NCI-H1694 (cell line): ENCODE measurements at regions not wholly inside any gene's neighbourhood (a gene's known extent, or its start where the extent isn't known, plus 50 kb on each side); places are given as distances from the start of the nearest gene placed in this dataset.

ENCODE experiments used
- DNase-seq: peaks from one replicate; lab custom pipeline; 2025; lab: John Stamatoyannopoulos, UW

GRCh38 chr7:32264702-32265284, 194.6 kb upstream of the PDE1C start:
- DNase-seq: no peak

DNA sequence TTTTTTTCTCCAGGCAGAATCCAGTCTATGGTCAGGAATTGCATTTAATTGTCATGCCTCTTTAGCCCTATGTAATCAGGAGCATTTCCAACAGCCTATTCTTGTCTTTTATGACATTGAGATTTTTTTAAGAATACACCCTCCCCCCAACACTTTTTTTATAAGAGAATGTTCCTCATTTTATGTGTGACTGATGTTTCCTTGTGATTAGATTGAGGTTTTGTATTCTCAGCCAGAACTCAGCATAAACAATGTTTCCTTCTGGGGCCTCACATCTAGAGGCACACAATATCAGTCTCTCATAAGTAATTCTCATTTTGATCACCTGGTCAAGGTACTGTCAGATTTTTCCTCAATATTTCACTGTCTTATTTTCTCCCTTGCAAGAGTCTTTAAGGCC, 193.4 kb upstream of the PDE1C start:
- no peak for DNase-seq

DNA sequence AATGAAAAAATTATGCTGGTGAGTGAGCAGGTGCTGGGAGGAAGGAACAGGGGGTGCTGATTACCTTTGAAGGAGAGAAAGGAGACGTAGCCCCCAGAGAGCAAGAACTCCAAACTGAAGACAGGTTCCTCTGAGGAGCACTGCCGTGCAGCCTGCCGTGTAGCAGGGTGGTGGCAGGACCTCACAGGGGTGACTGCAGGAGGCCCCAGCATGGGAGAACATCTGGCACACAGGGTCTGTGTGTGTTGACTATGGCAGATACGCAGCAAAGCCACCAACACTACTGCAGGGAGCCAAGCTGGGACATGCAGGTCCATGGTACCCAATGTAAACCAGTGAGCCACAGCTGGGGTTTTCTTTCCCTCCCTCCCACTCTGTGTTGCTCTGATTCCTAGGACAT, 192.1 kb upstream of the PDE1C start:
- DNase-seq: no peak

DNA sequence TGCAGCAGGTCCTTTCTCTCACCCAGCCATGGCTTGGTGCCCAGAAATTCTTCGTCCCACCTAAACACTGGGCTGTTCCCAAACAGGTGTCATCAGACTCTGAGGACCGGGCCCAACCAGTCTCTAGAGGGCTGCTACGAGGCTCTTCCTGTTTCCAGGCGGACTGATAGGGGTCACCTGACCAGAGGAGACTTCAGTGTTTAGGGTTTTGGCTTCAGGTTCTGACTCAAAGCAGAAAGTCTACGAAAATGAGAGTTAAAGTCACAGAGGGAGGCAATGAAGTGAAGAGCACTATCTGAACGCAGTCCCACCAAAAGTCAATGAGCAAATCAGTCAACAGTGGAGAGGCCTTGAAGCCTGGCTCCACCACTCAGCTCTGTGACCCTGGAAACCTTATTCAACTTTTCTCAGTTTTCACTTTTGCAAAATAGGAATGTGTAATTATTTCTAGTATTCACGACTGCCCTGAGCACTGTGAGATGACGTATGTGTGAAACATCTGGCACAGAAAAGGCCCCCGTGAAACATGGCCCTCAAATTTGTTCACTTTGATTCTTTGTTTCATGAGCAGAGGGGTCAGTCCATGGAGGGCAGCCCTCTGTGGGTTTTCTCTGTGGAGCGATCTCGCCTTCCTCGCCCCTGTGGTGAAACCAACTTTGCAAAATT, 189.9 kb upstream of the PDE1C start:
- DNase-seq: no peak

- DNase-seq: no peak
These were observed 188.1 kb upstream of the PDE1C start for GRCh38 chr7:32258265-32258664.

DNA sequence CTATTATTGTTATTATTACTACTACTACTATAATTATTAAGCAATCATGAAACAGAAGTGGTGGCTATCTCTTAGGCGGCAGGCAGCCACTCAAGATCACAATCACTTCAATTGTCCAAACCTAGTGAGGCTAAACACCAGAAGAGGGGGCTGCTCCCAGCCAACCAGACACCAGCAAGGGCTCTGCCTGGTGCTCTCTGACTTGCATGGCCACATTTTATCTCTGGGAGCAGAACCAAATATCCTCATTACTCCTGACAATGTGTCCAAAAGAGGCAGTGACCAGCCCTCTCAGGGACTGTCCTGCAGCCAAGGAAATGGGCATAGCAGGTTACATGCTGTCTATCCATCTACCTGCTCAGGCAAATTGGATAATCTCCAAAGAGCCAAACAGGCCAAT, 187.4 kb upstream of the PDE1C start:
- no peak for DNase-seq

- DNase-seq: no peak
These were observed 186.6 kb upstream of the PDE1C start for GRCh38 chr7:32256811-32257210.

- no peak for DNase-seq
These were observed 186.2 kb upstream of the PDE1C start for GRCh38 chr7:32256376-32256775.

GRCh38 chr7:32255036-32255435, 184.8 kb upstream of the PDE1C start:
- no peak for DNase-seq

GRCh38 chr7:32253299-32253698, 183.1 kb upstream of the PDE1C start:
- DNase-seq: no peak

DNA sequence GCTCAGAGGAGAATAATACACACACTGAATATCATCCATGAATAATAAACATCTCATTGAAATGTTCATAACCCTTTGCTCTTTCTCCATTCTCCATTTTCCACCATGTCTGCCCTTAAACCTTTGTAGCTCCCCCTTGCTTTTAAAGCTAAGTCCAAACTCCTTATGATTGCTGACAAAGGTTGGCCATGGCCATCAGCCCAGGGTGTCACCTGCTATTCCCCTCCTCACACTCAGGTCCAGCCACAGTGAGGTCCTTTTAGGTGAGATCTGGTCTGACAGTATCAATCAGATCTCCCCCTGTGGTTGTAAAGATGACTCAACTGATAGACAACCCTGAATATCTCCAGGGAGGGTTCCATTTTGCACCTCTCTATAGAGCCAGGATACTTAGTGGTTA, 181.5 kb upstream of the PDE1C start:
- no peak for DNase-seq

DNA sequence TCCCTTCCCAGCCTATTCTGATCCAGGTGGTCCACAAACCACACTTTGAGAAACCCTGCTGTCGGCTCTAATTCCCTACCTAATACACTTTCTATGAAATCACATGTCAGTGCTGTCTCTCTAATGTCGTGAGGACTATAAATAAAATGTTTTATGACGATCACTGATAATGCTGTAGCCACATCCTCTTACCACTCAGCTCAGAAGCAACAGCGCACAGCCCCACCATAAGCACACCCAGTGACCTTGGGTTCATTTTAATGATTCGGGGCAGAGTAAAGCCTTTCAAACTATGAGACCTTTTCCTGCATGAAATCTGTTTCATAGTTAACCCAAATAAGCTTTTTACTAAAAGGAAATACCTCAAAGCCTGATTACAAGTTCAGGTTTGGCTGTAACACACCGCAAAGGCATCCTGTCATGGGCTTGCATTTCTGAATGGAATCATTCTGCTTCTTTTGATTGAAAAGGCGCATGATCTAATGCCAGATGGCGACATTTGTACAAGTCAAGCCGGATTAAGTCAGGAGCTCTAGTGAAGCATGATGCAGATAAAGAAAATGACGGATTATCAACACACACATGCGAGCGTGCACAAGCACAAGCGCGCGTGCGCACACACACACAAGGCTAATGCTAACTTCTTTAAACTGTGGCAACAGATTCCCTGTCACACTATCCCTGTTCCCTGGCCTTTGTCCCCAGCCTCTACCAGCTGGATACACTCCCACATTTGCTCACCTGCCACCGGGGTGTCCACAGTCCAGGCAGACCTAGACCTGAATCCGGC, 180.5 kb upstream of the PDE1C start:
- peak; percentile 86 for DNase-seq

DNA sequence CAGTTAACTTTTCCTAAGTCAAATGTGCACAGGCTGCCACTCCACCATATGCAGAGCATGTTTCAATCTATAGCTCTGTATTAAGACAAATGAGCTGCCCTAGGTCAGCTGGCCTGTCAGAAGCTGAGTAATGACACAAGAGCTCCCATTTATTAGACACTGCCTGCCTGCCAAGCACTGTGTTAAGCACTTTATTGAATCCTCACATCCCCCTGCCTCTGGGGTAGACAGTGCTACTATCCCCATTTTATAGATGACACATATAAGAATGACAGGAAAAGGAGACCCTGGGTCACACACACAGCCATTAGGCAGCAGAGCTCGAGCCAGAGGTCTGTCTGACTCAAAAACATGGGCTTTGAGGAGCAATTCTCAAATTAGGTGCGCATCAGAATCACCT, 179.8 kb upstream of the PDE1C start:
- peak; percentile 69 for DNase-seq

DNA sequence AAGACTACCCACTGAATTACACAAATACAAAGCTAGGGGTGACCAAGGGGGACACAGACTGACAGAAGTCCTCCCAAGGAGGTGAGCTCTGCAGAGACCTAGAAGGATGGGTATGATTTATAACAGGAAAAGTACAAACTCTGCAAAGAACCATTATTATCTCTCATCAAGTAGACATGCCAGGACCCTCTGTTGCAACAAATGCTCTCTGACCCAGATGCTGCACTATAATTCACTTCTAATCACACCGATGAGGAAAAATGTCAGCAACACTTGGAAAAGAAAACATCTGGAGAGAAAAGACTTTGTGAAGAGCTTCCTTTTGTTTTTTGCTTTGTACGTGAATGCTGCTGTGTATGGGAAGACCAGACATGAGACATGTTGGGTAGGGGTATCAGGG, 178.3 kb upstream of the PDE1C start:
- no peak for DNase-seq

GRCh38 chr7:32244806-32245345, 174.7 kb upstream of the PDE1C start:
- no peak for DNase-seq

DNA sequence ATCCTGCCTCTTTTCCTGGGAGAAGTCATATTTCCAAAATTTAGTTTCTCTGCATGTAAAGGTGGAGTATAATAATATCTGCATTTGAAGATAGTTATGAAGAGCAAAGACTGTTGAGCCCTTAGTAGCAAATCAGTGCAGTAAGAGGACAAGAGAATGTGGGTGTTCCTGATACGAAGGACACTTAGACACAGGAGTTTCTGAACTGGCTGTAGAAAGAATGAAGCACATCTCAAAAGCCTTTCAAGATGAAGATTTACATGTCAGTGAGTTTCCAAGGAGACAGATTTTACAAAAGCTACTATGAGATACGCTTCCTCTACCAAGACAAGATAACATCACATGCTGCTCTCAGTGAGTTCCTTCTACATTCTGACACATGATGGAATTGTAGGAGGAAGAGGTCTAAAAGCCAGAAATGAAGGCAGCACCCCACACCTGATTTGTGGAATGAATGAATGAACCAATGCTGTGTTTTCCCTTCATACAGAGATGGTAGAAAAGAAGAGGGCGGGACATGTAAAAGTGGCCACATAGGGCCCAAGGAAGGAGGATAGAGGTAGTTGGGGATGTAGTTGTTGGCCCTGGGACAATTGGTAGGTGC, 173.6 kb upstream of the PDE1C start:
- no peak for DNase-seq

DNA sequence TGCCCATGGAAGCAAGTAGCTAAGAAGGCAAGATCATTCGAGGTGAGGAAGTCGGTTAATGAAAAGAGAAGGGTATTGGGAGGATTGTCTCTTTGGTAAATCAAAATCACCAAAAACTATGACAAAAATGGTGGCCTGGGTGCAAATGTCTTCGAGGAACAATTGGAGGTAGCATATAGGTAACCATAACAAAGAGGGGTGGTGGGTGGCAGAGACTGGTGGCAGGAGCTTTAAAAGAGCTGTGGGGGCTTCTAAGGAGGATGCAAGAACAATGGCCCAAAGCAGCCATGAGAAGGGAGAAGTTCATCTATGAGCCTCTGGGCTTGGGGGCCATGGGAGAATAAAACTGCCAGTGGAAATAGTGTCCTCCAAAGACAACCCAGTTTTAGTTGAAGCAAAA, 172.2 kb upstream of the PDE1C start:
- DNase-seq: no peak

DNA sequence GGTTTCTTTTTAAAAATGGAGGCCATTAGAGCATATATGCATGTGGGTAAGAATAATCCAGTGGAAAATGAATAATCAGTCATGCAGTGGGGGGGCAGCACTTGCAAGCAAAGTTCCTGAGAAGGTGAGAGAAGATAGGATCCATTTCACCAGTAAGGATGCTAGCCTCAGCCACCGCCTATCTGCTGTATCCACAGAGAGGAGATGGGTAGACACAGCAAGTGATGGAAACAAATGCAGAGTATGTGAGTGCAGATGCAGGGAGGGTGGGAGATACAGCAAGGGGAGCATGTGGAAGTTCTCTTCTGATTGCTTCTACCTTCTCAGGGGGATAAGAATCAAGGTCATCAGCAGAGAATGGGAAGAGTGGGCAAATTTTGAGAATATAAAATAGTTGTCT, 171.4 kb upstream of the PDE1C start:
- DNase-seq: no peak

GRCh38 chr7:32239764-32240163, 169.6 kb upstream of the PDE1C start:
- DNase-seq: no peak

DNA sequence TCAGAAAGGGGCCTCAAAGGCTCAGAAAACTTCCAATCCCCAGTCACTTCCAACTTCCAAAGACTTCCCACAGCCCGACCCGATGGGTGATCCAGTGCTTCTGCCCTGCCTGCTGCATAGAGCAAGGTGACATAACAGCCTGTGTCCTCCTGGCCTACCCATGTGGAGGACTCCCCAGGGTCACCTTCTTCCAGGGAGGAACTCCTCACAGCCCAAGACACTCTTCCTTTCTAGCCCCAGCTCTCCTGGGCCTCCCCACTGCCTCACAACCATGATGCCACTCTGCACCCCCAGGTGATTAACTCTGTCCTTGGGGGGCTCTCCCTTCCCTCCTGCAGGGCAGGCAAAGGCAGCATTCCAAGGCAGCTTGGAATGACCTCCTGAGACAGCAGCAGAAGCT, 158.4 kb upstream of the PDE1C start:
- DNase-seq: no peak

- no peak for DNase-seq
These were observed 157.5 kb upstream of the PDE1C start for GRCh38 chr7:32227746-32228145.

DNA sequence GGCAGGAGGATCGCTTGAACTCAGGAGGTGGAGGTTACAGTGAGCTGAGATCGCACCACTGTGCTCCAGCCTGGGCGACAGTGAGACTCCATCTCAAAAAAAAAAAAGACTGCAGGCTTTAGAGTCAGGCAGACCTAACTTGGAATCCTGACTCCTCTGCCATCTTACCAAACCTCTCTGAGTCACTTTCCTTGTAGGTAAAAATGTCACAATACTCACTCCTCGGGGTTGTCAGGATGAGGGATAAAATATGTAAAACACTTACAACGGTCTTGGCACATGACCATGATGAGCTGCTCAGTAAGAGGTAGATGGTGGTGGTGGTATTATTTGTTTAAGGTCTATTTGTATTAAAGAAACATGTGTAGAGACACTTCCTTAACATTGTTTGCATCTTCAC, 154.1 kb upstream of the PDE1C start:
- no peak for DNase-seq

GRCh38 chr7:32223721-32224120, 153.5 kb upstream of the PDE1C start:
- DNase-seq: no peak
